Endothelial cell of umbilical vein (primary cell): ENCODE measurements at regions not wholly inside any gene's neighbourhood (a gene's known extent, or its start where the extent isn't known, plus 50 kb on each side); places are given as distances from the start of the nearest gene placed in this dataset.

Experiments
- BruUV-seq: library from RNA; stranded (reverse); fragments of 400-500 nt; replicated peaks from 2 replicates; lab custom pipeline; 2021; lab: Mats Ljungman, UMichigan
- CTCF ChIA-PET: fragments of 300-600, 350-600 bp; sonication (Branson Sonifier 250); formaldehyde crosslinking; loops from one replicate; lab custom pipeline; 2021; ENCODE audit warnings: antibody characterized with exemption, inconsistent platforms; lab: Charles Lee
- POLR2A ChIA-PET: fragments of 300-600, 350-600 bp; sonication (Branson Sonifier 250); formaldehyde crosslinking; loops from one replicate; lab custom pipeline; 2021; ENCODE audit warnings: antibody characterized with exemption, inconsistent platforms; lab: Charles Lee
- DNase-seq: peaks from one replicate; pipeline ENCODE4 v3.0.0-alpha.2; 2011; ENCODE audit warnings: low read depth, low spot score
- FAIRE-seq: peaks from 2 replicates; lab custom pipeline; 2011; peaks lifted over from hg19 to GRCh38; lab: Jason Lieb, UNC
- H2AFZ ChIP-seq: 2 replicates; pipeline ENCODE4 v1.6.0; 2012; ENCODE audit warnings: low read depth, low read length, control low read depth, inconsistent platforms
- H3K27ac ChIP-seq: 2 replicates; pipeline ENCODE4 v1.5.1; 2011; ENCODE audit warnings: low read depth, mild to moderate bottlenecking, control low read depth, low read length, moderate library complexity; ENCODE audit not compliant: insufficient read depth
- H3K27me3 ChIP-seq, 2 experiments: 2 replicates each; pipeline versions ENCODE4 v1.6.0 to v1.6.1; 2011; ENCODE audit warnings: low read length in 2 of 2, mixed read lengths in 1 of 2; ENCODE audit not compliant: control insufficient read depth in 2 of 2, insufficient read depth in 2 of 2
- H3K36me3 ChIP-seq, 2 experiments: 2 replicates in 1 of 2; 3 replicates in 1 of 2; pipeline ENCODE4 v1.5.1; 2011; ENCODE audit warnings: low read length in 2 of 2, mild to moderate bottlenecking in 1 of 2, moderate library complexity in 1 of 2; ENCODE audit not compliant: control insufficient read depth in 2 of 2, insufficient read depth in 2 of 2; ENCODE audit errors: extremely low read depth in 1 of 2
- H3K4me1 ChIP-seq: 3 replicates; pipeline ENCODE4 v1.5.1; 2011; ENCODE audit warnings: mild to moderate bottlenecking, low read length; ENCODE audit not compliant: control insufficient read depth, insufficient read depth; ENCODE audit errors: extremely low read depth
- H3K4me2 ChIP-seq: 2 replicates; pipeline ENCODE4 v1.6.1; 2011; ENCODE audit warnings: low read length, control low read depth, mixed read lengths; ENCODE audit not compliant: insufficient read depth
- H3K4me3 ChIP-seq, 3 experiments: fragments of 200-600 bp in 1 of 3; sonication (generic), shearing (Covaris generic) in 1 of 3; replicated peaks in 1 of 3; 2 replicates each; pipeline ENCODE4 v1.5.1; 2011 to 2016; ENCODE audit warnings: control low read depth in 3 of 3, low read length in 3 of 3, mild to moderate bottlenecking in 2 of 3, inconsistent platforms in 1 of 3, low read depth in 1 of 3, moderate library complexity in 1 of 3; ENCODE audit not compliant: insufficient read depth in 1 of 3
- H3K79me2 ChIP-seq: 2 replicates; pipeline ENCODE4 v1.6.0; 2012; ENCODE audit warnings: low read length, inconsistent platforms; ENCODE audit not compliant: control insufficient read depth, insufficient read depth
- H3K9ac ChIP-seq: replicated peaks from 2 replicates; pipeline ENCODE3; 2011; ENCODE audit warnings: low read length, control low read depth; ENCODE audit not compliant: insufficient read depth; ENCODE audit errors: extremely low read depth
- H3K9me1 ChIP-seq: replicated peaks from 3 replicates; pipeline ENCODE4 v1.6.0; 2011; ENCODE audit warnings: mild to moderate bottlenecking, low read length; ENCODE audit not compliant: control insufficient read depth, insufficient read depth; ENCODE audit errors: extremely low read depth
- H3K9me3 ChIP-seq: replicated peaks from 2 replicates; pipeline ENCODE4 v1.5.1; 2012; ENCODE audit warnings: low read length, inconsistent platforms; ENCODE audit not compliant: control insufficient read depth, insufficient read depth
- H4K20me1 ChIP-seq: replicated peaks from 2 replicates; pipeline ENCODE3; 2011; ENCODE audit warnings: mild to moderate bottlenecking, low read length; ENCODE audit not compliant: control insufficient read depth, insufficient read depth; ENCODE audit errors: extremely low read depth
- EZH2 ChIP-seq: IDR thresholded peaks from 2 replicates; pipeline ENCODE4 v1.6.1; 2012; ENCODE audit warnings: borderline replicate concordance, low read depth, mild to moderate bottlenecking, moderate library complexity, low read length, inconsistent platforms; ENCODE audit not compliant: severe bottlenecking
- FOS ChIP-seq: IDR thresholded peaks from 2 replicates; pipeline ENCODE4 v1.6.1; 2011; ENCODE audit warnings: mild to moderate bottlenecking, low read length, moderate library complexity, borderline replicate concordance; ENCODE audit not compliant: insufficient read depth
- GATA2 ChIP-seq: IDR thresholded peaks from 2 replicates; pipeline ENCODE4 v1.7.0; 2011; ENCODE audit warnings: low read depth, mild to moderate bottlenecking, moderate library complexity, mixed read lengths, low read length; ENCODE audit not compliant: insufficient read length, insufficient read depth
- JUN ChIP-seq: IDR thresholded peaks from 2 replicates; pipeline ENCODE4 v1.6.1; 2011; ENCODE audit warnings: borderline replicate concordance, low read depth; ENCODE audit not compliant: insufficient read length, insufficient read depth
- MYC ChIP-seq: IDR thresholded peaks from one replicate; pipeline ENCODE4 v1.6.1; 2011; ENCODE audit warnings: mild to moderate bottlenecking, low read depth, low read length
- POLR2A ChIP-seq: IDR thresholded peaks from 2 replicates; pipeline ENCODE4 v1.6.1; 2012; ENCODE audit warnings: low read depth, mild to moderate bottlenecking, control low read depth, low read length
- POLR2AphosphoS5 ChIP-seq: IDR thresholded peaks from 2 replicates; pipeline ENCODE4 v1.6.1; 2012; ENCODE audit warnings: low read depth, mild to moderate bottlenecking, control low read depth, low read length, moderate library complexity; ENCODE audit not compliant: insufficient read depth
- dilution Hi-C: fragments of 300-500 bp; cut with MboI; formaldehyde crosslinking; loops from one replicate; pipeline ENCODE4 v1.15.0; 2019; ENCODE audit warnings: low sequenced_read_pairs; ENCODE audit not compliant: extremely low pct_ligation_motif_present
- intact Hi-C: fragments of 100-400 bp; cut with micrococcal nuclease; formaldehyde crosslinking; loops from one replicate; pipeline ENCODE4 v1.10.0; 2022
- TF ChIP-seq, protein P1 (sequence below): IDR thresholded peaks from 2 replicates; pipeline ENCODE4 v1.6.1; 2011; ENCODE audit not compliant: insufficient read depth, insufficient read length
- TF ChIP-seq, protein P2 (sequence below), 2 donors: IDR thresholded peaks; 1 replicate in 1 of 2; 2 replicates in 1 of 2; pipeline ENCODE4 v1.5.1; 2011; ENCODE audit warnings: low read length in 2 of 2, mild to moderate bottlenecking in 2 of 2, moderate library complexity in 2 of 2, control low read depth in 1 of 2, inconsistent platforms in 1 of 2, low read depth in 1 of 2; ENCODE audit not compliant: insufficient read depth in 1 of 2; ENCODE audit errors: extremely low read depth in 1 of 2

- Histone ChIP-seq H3K4me1 (peaks cover 9% of the 10 kb centered on the region), H3K4me2 (no peak overlapping the region), H3K36me3 (no peaks in the 10 kb centered on the region), H3K79me2 (no peaks in the 10 kb centered on the region), H3K9me1 (no peaks in the 10 kb centered on the region), H4K20me1 (no peaks in the 10 kb centered on the region), H2AFZ (no peak overlapping the region), H3K9me3 (no peaks in the 10 kb centered on the region), H3K27me3 (no peaks in the 10 kb centered on the region), H3K9ac (no peak overlapping the region), H3K27ac (no peak overlapping the region), H3K4me3 (no peak overlapping the region)
- intact Hi-C loops, result no loop called here
- no TSS peak for BruUV-seq
- no peak for TF ChIP-seq FOS
- TF ChIP-seq POLR2A, result no peak
- TF ChIP-seq GATA2, result no peak
- TF ChIP-seq MYC, result no peak
- no peak for TF ChIP-seq POLR2AphosphoS5
- TF ChIP-seq, protein P1, sequence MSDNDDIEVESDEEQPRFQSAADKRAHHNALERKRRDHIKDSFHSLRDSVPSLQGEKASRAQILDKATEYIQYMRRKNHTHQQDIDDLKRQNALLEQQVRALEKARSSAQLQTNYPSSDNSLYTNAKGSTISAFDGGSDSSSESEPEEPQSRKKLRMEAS, result no peak
- TF ChIP-seq, protein P2, sequence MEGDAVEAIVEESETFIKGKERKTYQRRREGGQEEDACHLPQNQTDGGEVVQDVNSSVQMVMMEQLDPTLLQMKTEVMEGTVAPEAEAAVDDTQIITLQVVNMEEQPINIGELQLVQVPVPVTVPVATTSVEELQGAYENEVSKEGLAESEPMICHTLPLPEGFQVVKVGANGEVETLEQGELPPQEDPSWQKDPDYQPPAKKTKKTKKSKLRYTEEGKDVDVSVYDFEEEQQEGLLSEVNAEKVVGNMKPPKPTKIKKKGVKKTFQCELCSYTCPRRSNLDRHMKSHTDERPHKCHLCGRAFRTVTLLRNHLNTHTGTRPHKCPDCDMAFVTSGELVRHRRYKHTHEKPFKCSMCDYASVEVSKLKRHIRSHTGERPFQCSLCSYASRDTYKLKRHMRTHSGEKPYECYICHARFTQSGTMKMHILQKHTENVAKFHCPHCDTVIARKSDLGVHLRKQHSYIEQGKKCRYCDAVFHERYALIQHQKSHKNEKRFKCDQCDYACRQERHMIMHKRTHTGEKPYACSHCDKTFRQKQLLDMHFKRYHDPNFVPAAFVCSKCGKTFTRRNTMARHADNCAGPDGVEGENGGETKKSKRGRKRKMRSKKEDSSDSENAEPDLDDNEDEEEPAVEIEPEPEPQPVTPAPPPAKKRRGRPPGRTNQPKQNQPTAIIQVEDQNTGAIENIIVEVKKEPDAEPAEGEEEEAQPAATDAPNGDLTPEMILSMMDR (IDR thresholded peaks at IDR 0.05; ENCODE audit: extremely low read depth in 1 of 2, insufficient read depth in 1 of 2, low read depth in 1 of 2, low read length in 2 of 2), result no peak
- TF ChIP-seq EZH2, result no peak
- TF ChIP-seq JUN, result no peak
- dilution Hi-C loops, result no loop called here
- CTCF ChIA-PET, result interaction anchor here (1.0 kb wide), 2 partner anchors 86 to 142 kb away, joined by 3 read pairs; no protein-coding TSS in a partner anchor
- POLR2A ChIA-PET, result no interaction called here
- FAIRE-seq (no peak), DNase-seq (no peak)
These were observed 1179.0 kb upstream of the ACVR2A start for GRCh38 chr2:146665800-146666199.
